SK-N-SH (cell line): ENCODE measurements at regions not wholly inside any gene's neighbourhood (a gene's known extent, or its start where the extent isn't known, plus 50 kb on each side); places are given as distances from the start of the nearest gene placed in this dataset.

Source experiments
- CTCF ChIA-PET: fragments of 300-600, 350-600 bp; formaldehyde crosslinking; extraction: SDS; loops from one replicate; lab custom pipeline; 2021; lab: Yijun Ruan, JAX
- POLR2A ChIA-PET: fragments of 350-600 bp; sonication (Branson Sonifier 250); formaldehyde crosslinking; extraction: SDS; loops from one replicate; lab custom pipeline; 2020; ENCODE audit warnings: antibody characterized with exemption, inconsistent platforms; lab: Yijun Ruan, JAX
- DNase-seq: peaks from one replicate; pipeline ENCODE4 v3.0.0; 2012
- H2AFZ ChIP-seq: fragments of 200-600 bp; sonication (generic); 2 replicates; pipeline ENCODE4 v1.8.1; 2016; ENCODE audit warnings: antibody characterized with exemption, mild to moderate bottlenecking, low read depth
- H3F3A ChIP-seq: fragments of 200-600 bp; sonication (generic); replicated peaks from 2 replicates; pipeline ENCODE3; 2016; ENCODE audit warnings: antibody characterized with exemption, mild to moderate bottlenecking; ENCODE audit not compliant: insufficient read depth
- H3K27ac ChIP-seq, 2 experiments: fragments of 200-500 bp in 1 of 2; fragments of 200-600 bp in 1 of 2; sonication (Bioruptor generic) in 1 of 2; sonication (generic), shearing (Covaris generic) in 1 of 2; 2 replicates each; pipeline versions ENCODE4 v1.5.1 to v1.6.1; 2014 to 2016; ENCODE audit warnings: low read depth in 2 of 2, inconsistent platforms in 1 of 2, low read length in 1 of 2, mild to moderate bottlenecking in 1 of 2, mixed read lengths in 1 of 2
- H3K27me3 ChIP-seq: fragments of 200-600 bp; sonication (generic), shearing (Covaris generic); 2 replicates; pipeline ENCODE4 v1.6.1; 2016; ENCODE audit warnings: mixed run types; ENCODE audit not compliant: insufficient read depth
- H3K36me3 ChIP-seq, 2 experiments: fragments of 200-500 bp in 1 of 2; fragments of 200-600 bp in 1 of 2; sonication (Bioruptor generic) in 1 of 2; sonication (generic) in 1 of 2; replicated peaks in 1 of 2; 2 replicates each; pipeline versions ENCODE3 to v1.5.1; 2014 to 2016; ENCODE audit warnings: low read length in 1 of 2, mild to moderate bottlenecking in 1 of 2; ENCODE audit not compliant: insufficient read depth in 2 of 2, control insufficient read depth in 1 of 2
- H3K4me1 ChIP-seq, 2 experiments: fragments of 200-500 bp in 1 of 2; fragments of 200-600 bp in 1 of 2; sonication (Bioruptor generic) in 1 of 2; sonication (generic), shearing (Covaris generic) in 1 of 2; 2 replicates each; pipeline versions ENCODE4 v1.5.1 to v1.6.1; 2014 to 2016; ENCODE audit warnings: low read depth in 1 of 2, low read length in 1 of 2, mixed run types in 1 of 2; ENCODE audit not compliant: insufficient read depth in 2 of 2, control insufficient read depth in 1 of 2
- H3K4me2 ChIP-seq: fragments of 200-600 bp; sonication (generic), shearing (Covaris generic); 2 replicates; pipeline ENCODE4 v1.6.1; 2017; ENCODE audit warnings: mixed run types
- H3K4me3 ChIP-seq, 2 experiments: fragments of 200-500 bp in 1 of 2; fragments of 200-600 bp in 1 of 2; sonication (Bioruptor generic) in 1 of 2; sonication (generic), shearing (Covaris generic) in 1 of 2; 2 replicates each; pipeline versions ENCODE4 v1.5.1 to v1.8.1; 2014 to 2016; ENCODE audit warnings: low read depth in 2 of 2, inconsistent platforms in 1 of 2, low read length in 1 of 2, mild to moderate bottlenecking in 1 of 2, mixed read lengths in 1 of 2, moderate library complexity in 1 of 2
- H3K79me2 ChIP-seq: fragments of 200-600 bp; sonication (generic); 2 replicates; pipeline ENCODE4 v1.8.1; 2017; ENCODE audit warnings: mild to moderate bottlenecking; ENCODE audit not compliant: insufficient read depth
- H3K9ac ChIP-seq: fragments of 200-600 bp; sonication (generic); 2 replicates; pipeline ENCODE4 v1.6.1; 2017; ENCODE audit warnings: mixed run types
- H3K9me2 ChIP-seq: fragments of 200-600 bp; sonication (generic); 2 replicates; pipeline ENCODE4 v1.6.1; 2017; ENCODE audit warnings: mixed run types
- H3K9me3 ChIP-seq: fragments of 200-600 bp; sonication (generic); 2 replicates; pipeline ENCODE4 v1.6.1; 2017; ENCODE audit warnings: mixed run types, mild to moderate bottlenecking, moderate library complexity
- H4K20me1 ChIP-seq: fragments of 200-600 bp; sonication (generic); 2 replicates; pipeline ENCODE4 v1.6.1; 2017; ENCODE audit warnings: mild to moderate bottlenecking, mixed run types; ENCODE audit not compliant: insufficient read depth
- CHD2 ChIP-seq: fragments of 150-350 bp; IDR thresholded peaks from 2 replicates; pipeline ENCODE4 v1.6.1; 2018; ENCODE audit warnings: low read length; ENCODE audit not compliant: partially characterized antibody
- EP300 ChIP-seq, 2 experiments: IDR thresholded peaks; 2 replicates each; pipeline versions ENCODE4 v1.4.0 to v1.6.1; 2012; ENCODE audit warnings: borderline replicate concordance in 1 of 2, low read depth in 1 of 2, low read length in 1 of 2
- EZH2phosphoT487 ChIP-seq: fragments of 200-600 bp; sonication (generic); IDR thresholded peaks from 2 replicates; pipeline ENCODE4 v1.6.1; 2017; ENCODE audit warnings: low read depth, mixed run types, mild to moderate bottlenecking, antibody characterized with exemption, moderate library complexity, borderline replicate concordance
- FOSL2 ChIP-seq: IDR thresholded peaks from 2 replicates; pipeline ENCODE4 v1.4.0; 2012; ENCODE audit warnings: low read depth, mild to moderate bottlenecking, moderate library complexity, borderline replicate concordance
- FOXJ3 ChIP-seq: sonication (generic); formaldehyde crosslinking; IDR thresholded peaks from 2 replicates; pipeline ENCODE4 v1.5.1; 2020; ENCODE audit warnings: mild to moderate bottlenecking, missing genetic modification reagents
- FOXM1 ChIP-seq: IDR thresholded peaks from 2 replicates; pipeline ENCODE4 v1.4.0; 2012; ENCODE audit warnings: low read depth, mild to moderate bottlenecking
- GABPA ChIP-seq: IDR thresholded peaks from 2 replicates; pipeline ENCODE4 v1.4.0; 2012; ENCODE audit warnings: low read depth, mild to moderate bottlenecking
- MEF2A ChIP-seq: IDR thresholded peaks from 2 replicates; pipeline ENCODE4 v1.4.0; 2012; ENCODE audit warnings: low read depth, borderline replicate concordance
- MXI1 ChIP-seq: IDR thresholded peaks from 2 replicates; pipeline ENCODE4 v1.6.1; 2012; ENCODE audit warnings: mild to moderate bottlenecking, low read depth, low read length, improper control_type of control experiment
- NFIC ChIP-seq: IDR thresholded peaks from 2 replicates; pipeline ENCODE4 v1.4.0; 2012; ENCODE audit warnings: borderline replicate concordance
- NRF1 ChIP-seq: IDR thresholded peaks from 2 replicates; pipeline ENCODE4 v1.6.1; 2012; ENCODE audit warnings: low read depth, mild to moderate bottlenecking, low read length
- RAD21 ChIP-seq: IDR thresholded peaks from 2 replicates; pipeline ENCODE4 v1.6.1; 2012; ENCODE audit warnings: mild to moderate bottlenecking, low read length
- SMC3 ChIP-seq: IDR thresholded peaks from 2 replicates; pipeline ENCODE4 v1.6.1; 2012; ENCODE audit warnings: low read depth, low read length, improper control_type of control experiment
- TCF12 ChIP-seq: IDR thresholded peaks from 2 replicates; pipeline ENCODE4 v1.4.0; 2012
- YY1 ChIP-seq: IDR thresholded peaks from 2 replicates; pipeline ENCODE4 v1.4.0; 2012; ENCODE audit warnings: low read depth, mild to moderate bottlenecking
- WGBS: methylation state at CpG from one replicate; pipeline ENCODE4 v1.1.6; 2017; ENCODE audit warnings: low lambda C conversion rate; 5-methylcytosine and 5-hydroxymethylcytosine counted together
- TF ChIP-seq, protein P1 (sequence below): fragments of 150-350 bp; IDR thresholded peaks from 2 replicates; pipeline ENCODE4 v1.6.1; 2016; ENCODE audit warnings: mild to moderate bottlenecking, low read depth, low read length
- TF ChIP-seq, protein P2 (sequence below): IDR thresholded peaks from 2 replicates; pipeline ENCODE4 v1.4.0; 2012; ENCODE audit warnings: low read depth
- TF ChIP-seq, protein P3 (sequence below): IDR thresholded peaks from 2 replicates; pipeline ENCODE4 v1.4.0; 2012; ENCODE audit warnings: low read depth, borderline replicate concordance
- TF ChIP-seq, protein P4 (sequence below): IDR thresholded peaks from 2 replicates; pipeline ENCODE4 v1.6.1; 2012; ENCODE audit warnings: mild to moderate bottlenecking, low read depth, low read length, moderate library complexity

DNA sequence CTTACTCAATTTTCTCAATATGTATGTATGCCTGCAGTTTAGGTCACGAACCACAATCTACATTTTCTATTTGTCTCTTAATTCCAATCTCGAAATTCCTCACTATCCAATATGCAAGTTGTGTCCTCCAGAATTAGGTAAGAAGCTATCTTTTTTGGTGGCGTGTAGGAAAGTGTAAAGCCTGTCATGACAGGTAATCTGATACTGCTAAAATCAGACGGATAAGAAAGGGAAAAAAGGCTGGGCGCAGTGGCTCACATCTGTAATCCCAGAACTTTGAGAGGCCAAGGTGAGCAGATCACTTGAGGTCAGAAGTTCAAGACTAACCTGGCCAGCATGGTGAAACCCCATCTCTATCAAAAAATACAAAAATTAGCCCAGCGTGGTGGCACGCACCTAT, 185.3 kb downstream of the IBTK start:
- no peak for DNase-seq
- CTCF ChIA-PET, result interaction anchor here (1.0 kb wide), 2 partner anchors 20 to 22 kb away, joined by 3 read pairs; no protein-coding TSS in a partner anchor

More for the DNA sequence above, 185.3 kb downstream of the IBTK start:
- H3K27ac ChIP-seq, result no peak overlapping the region
- H4K20me1 ChIP-seq, result no peaks in the 10 kb centered on the region
- H3K4me3 ChIP-seq, result no peak overlapping the region
- peaks cover 6 to 10% of the 10 kb centered on the region in 2 experiments; a peak in 3 of 4 replicates for H3K4me1 ChIP-seq
- H3K79me2 ChIP-seq, result no peaks in the 10 kb centered on the region
- no peak overlapping the region for H3K4me2 ChIP-seq
- TF ChIP-seq YY1 (no peak), NFIC (no peak), SMC3 (no peak), FOXM1 (no peak), FOXJ3 (CRISPR knock-in tag) (no peak), FOSL2 (no peak), EZH2phosphoT487 (no peak), EP300 (IDR thresholded peaks at IDR 0.05; ENCODE audit: borderline replicate concordance in 1 of 2, low read depth in 1 of 2, low read length in 1 of 2) (no peak), GABPA (no peak), TCF12 (no peak), NRF1 (no peak), MEF2A (no peak), MXI1 (no peak), CHD2 (no peak), RAD21 (no peak)
- TF ChIP-seq, protein P1, sequence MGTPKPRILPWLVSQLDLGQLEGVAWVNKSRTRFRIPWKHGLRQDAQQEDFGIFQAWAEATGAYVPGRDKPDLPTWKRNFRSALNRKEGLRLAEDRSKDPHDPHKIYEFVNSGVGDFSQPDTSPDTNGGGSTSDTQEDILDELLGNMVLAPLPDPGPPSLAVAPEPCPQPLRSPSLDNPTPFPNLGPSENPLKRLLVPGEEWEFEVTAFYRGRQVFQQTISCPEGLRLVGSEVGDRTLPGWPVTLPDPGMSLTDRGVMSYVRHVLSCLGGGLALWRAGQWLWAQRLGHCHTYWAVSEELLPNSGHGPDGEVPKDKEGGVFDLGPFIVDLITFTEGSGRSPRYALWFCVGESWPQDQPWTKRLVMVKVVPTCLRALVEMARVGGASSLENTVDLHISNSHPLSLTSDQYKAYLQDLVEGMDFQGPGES, result no peak
- TF ChIP-seq, protein P2, sequence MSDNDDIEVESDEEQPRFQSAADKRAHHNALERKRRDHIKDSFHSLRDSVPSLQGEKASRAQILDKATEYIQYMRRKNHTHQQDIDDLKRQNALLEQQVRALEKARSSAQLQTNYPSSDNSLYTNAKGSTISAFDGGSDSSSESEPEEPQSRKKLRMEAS, result no peak
- TF ChIP-seq, protein P3, sequence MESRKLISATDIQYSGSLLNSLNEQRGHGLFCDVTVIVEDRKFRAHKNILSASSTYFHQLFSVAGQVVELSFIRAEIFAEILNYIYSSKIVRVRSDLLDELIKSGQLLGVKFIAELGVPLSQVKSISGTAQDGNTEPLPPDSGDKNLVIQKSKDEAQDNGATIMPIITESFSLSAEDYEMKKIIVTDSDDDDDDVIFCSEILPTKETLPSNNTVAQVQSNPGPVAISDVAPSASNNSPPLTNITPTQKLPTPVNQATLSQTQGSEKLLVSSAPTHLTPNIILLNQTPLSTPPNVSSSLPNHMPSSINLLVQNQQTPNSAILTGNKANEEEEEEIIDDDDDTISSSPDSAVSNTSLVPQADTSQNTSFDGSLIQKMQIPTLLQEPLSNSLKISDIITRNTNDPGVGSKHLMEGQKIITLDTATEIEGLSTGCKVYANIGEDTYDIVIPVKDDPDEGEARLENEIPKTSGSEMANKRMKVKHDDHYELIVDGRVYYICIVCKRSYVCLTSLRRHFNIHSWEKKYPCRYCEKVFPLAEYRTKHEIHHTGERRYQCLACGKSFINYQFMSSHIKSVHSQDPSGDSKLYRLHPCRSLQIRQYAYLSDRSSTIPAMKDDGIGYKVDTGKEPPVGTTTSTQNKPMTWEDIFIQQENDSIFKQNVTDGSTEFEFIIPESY, result no peak
- TF ChIP-seq, protein P4, sequence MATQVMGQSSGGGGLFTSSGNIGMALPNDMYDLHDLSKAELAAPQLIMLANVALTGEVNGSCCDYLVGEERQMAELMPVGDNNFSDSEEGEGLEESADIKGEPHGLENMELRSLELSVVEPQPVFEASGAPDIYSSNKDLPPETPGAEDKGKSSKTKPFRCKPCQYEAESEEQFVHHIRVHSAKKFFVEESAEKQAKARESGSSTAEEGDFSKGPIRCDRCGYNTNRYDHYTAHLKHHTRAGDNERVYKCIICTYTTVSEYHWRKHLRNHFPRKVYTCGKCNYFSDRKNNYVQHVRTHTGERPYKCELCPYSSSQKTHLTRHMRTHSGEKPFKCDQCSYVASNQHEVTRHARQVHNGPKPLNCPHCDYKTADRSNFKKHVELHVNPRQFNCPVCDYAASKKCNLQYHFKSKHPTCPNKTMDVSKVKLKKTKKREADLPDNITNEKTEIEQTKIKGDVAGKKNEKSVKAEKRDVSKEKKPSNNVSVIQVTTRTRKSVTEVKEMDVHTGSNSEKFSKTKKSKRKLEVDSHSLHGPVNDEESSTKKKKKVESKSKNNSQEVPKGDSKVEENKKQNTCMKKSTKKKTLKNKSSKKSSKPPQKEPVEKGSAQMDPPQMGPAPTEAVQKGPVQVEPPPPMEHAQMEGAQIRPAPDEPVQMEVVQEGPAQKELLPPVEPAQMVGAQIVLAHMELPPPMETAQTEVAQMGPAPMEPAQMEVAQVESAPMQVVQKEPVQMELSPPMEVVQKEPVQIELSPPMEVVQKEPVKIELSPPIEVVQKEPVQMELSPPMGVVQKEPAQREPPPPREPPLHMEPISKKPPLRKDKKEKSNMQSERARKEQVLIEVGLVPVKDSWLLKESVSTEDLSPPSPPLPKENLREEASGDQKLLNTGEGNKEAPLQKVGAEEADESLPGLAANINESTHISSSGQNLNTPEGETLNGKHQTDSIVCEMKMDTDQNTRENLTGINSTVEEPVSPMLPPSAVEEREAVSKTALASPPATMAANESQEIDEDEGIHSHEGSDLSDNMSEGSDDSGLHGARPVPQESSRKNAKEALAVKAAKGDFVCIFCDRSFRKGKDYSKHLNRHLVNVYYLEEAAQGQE, result no peak
- H3F3A ChIP-seq, result no peaks in the 10 kb centered on the region
- POLR2A ChIA-PET, result no interaction called here
- no peaks in the 10 kb centered on the region for H3K9me3 ChIP-seq
- H3K36me3 ChIP-seq, result no peaks in the 10 kb centered on the region
- H3K9me2 ChIP-seq, result no peaks in the 10 kb centered on the region
- no peak overlapping the region for H3K9ac ChIP-seq
- H3K27me3 ChIP-seq, result no peaks in the 10 kb centered on the region
- WGBS, result 68% methylated on average over 7 of the region's 7 CpGs
- no peak overlapping the region for H2AFZ ChIP-seq
